HEK293 (cell line): ENCODE measurements at regions not wholly inside any gene's neighbourhood (a gene's known extent, or its start where the extent isn't known, plus 50 kb on each side); places are given as distances from the start of the nearest gene placed in this dataset.

ENCODE experiments used
- CTCF ChIP-seq: fragments of 450-650 bp; formaldehyde crosslinking; IDR thresholded peaks from 2 replicates; pipeline ENCODE4 v1.5.1; 2016; ENCODE audit warnings: missing biosample characterization, missing genetic modification characterization
- TCF7L2 ChIP-seq: IDR thresholded peaks from 2 replicates; pipeline ENCODE4 v1.6.1; 2011; ENCODE audit warnings: low read depth, mild to moderate bottlenecking, inconsistent platforms, low read length, moderate library complexity, borderline replicate concordance
- ZBTB7A ChIP-seq: fragments of 450-650 bp; formaldehyde crosslinking; IDR thresholded peaks from 2 replicates; pipeline ENCODE4 v1.5.1; 2016; ENCODE audit warnings: low read depth, missing biosample characterization, missing genetic modification characterization
- ZNF121 ChIP-seq: fragments of 450-650 bp; formaldehyde crosslinking; IDR thresholded peaks from 2 replicates; pipeline ENCODE4 v1.5.1; 2016; ENCODE audit warnings: missing biosample characterization, missing genetic modification characterization
- ZNF292 ChIP-seq: fragments of 450-650 bp; formaldehyde crosslinking; IDR thresholded peaks from 2 replicates; pipeline ENCODE4 v1.5.1; 2016; ENCODE audit warnings: low read depth, missing biosample characterization, missing genetic modification characterization, borderline replicate concordance
- ZNF394 ChIP-seq: fragments of 450-650 bp; formaldehyde crosslinking; IDR thresholded peaks from 2 replicates; pipeline ENCODE4 v1.5.1; 2016; ENCODE audit warnings: missing biosample characterization, missing genetic modification characterization, mild to moderate bottlenecking, moderate library complexity, borderline replicate concordance
- ZNF423 ChIP-seq: fragments of 450-650 bp; formaldehyde crosslinking; IDR thresholded peaks from 2 replicates; pipeline ENCODE4 v1.5.1; 2016; ENCODE audit warnings: missing biosample characterization, missing genetic modification characterization
- ZNF513 ChIP-seq: fragments of 450-650 bp; IDR thresholded peaks from 2 replicates; pipeline ENCODE4 v1.5.1; 2018; ENCODE audit warnings: missing biosample characterization, missing genetic modification characterization
- ZNF558 ChIP-seq: fragments of 450-650 bp; formaldehyde crosslinking; IDR thresholded peaks from 2 replicates; pipeline ENCODE4 v1.5.1; 2016; ENCODE audit warnings: missing biosample characterization, missing genetic modification characterization
- ZNF830 ChIP-seq: fragments of 450-650 bp; IDR thresholded peaks from 2 replicates; pipeline ENCODE4 v1.5.0; 2018; ENCODE audit warnings: missing biosample characterization, missing genetic modification characterization, low read depth, mild to moderate bottlenecking, moderate library complexity
- ZSCAN30 ChIP-seq: fragments of 450-650 bp; IDR thresholded peaks from 2 replicates; pipeline ENCODE4 v1.5.1; 2018; ENCODE audit warnings: missing biosample characterization, mild to moderate bottlenecking, missing genetic modification characterization, moderate library complexity
- TF ChIP-seq, protein P1 (sequence below): fragments of 450-650 bp; formaldehyde crosslinking; IDR thresholded peaks from 2 replicates; pipeline ENCODE4 v1.5.1; 2016; ENCODE audit warnings: missing biosample characterization, missing genetic modification characterization
- TF ChIP-seq, protein P2 (sequence below): fragments of 450-650 bp; formaldehyde crosslinking; IDR thresholded peaks from 2 replicates; pipeline ENCODE4 v1.5.1; 2016; ENCODE audit warnings: missing biosample characterization, missing genetic modification characterization

- no peak for TF ChIP-seq ZBTB7A (tag by site-specific recombination)
- no peak for TF ChIP-seq ZSCAN30 (tag by site-specific recombination)
- no peak for TF ChIP-seq CTCF (tag by site-specific recombination)
- TF ChIP-seq TCF7L2 = no peak
- TF ChIP-seq, protein P1, sequence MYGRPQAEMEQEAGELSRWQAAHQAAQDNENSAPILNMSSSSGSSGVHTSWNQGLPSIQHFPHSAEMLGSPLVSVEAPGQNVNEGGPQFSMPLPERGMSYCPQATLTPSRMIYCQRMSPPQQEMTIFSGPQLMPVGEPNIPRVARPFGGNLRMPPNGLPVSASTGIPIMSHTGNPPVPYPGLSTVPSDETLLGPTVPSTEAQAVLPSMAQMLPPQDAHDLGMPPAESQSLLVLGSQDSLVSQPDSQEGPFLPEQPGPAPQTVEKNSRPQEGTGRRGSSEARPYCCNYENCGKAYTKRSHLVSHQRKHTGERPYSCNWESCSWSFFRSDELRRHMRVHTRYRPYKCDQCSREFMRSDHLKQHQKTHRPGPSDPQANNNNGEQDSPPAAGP = no peak
- no peak for TF ChIP-seq ZNF830 (tag by site-specific recombination)
- TF ChIP-seq, protein P2, sequence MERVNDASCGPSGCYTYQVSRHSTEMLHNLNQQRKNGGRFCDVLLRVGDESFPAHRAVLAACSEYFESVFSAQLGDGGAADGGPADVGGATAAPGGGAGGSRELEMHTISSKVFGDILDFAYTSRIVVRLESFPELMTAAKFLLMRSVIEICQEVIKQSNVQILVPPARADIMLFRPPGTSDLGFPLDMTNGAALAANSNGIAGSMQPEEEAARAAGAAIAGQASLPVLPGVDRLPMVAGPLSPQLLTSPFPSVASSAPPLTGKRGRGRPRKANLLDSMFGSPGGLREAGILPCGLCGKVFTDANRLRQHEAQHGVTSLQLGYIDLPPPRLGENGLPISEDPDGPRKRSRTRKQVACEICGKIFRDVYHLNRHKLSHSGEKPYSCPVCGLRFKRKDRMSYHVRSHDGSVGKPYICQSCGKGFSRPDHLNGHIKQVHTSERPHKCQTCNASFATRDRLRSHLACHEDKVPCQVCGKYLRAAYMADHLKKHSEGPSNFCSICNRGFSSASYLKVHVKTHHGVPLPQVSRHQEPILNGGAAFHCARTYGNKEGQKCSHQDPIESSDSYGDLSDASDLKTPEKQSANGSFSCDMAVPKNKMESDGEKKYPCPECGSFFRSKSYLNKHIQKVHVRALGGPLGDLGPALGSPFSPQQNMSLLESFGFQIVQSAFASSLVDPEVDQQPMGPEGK = no peak
- no peak for TF ChIP-seq ZNF394 (tag by site-specific recombination)
- no peak for TF ChIP-seq ZNF121 (tag by site-specific recombination)
- TF ChIP-seq ZNF292 (tag by site-specific recombination) = no peak
- no peak for TF ChIP-seq ZNF513 (tag by site-specific recombination)
- no peak for TF ChIP-seq ZNF558 (tag by site-specific recombination)
- TF ChIP-seq ZNF423 (tag by site-specific recombination) = no peak
Observed at GRCh38 chr3:104411757-104412156, 955.0 kb upstream of the ALCAM start.
